Stomach (tissue), 8 donors: ENCODE measurements at regions not wholly inside any gene's neighbourhood (a gene's known extent, or its start where the extent isn't known, plus 50 kb on each side); places are given as distances from the start of the nearest gene placed in this dataset.

Experiments
- DNase-seq, 2 donors: peaks; one replicate each; pipeline versions ENCODE4 v3.0.0 to v3.0.0-alpha.2; 2013 to 2019
- H3K27ac ChIP-seq, 5 donors: fragments of 200-600 bp in 4 of 5; sonication (generic) in 4 of 5; one replicate each; pipeline ENCODE4 v1.5.1; 2013 to 2019; ENCODE audit warnings: mild to moderate bottlenecking in 1 of 5, moderate library complexity in 1 of 5
- H3K27me3 ChIP-seq, 3 donors: fragments of 200-600 bp; sonication (generic); one replicate each; pipeline ENCODE4 v1.5.1; 2017 to 2019; ENCODE audit warnings: mixed run types in 1 of 3
- H3K36me3 ChIP-seq, 4 donors: fragments of 200-600 bp; sonication (generic); 1 replicate in 3 of 4; 2 replicates in 1 of 4; pipeline ENCODE4 v1.5.1; 2016 to 2019
- H3K4me1 ChIP-seq, 4 donors: fragments of 200-600 bp; sonication (generic); one replicate each; pipeline ENCODE4 v1.5.1; 2016 to 2019
- H3K4me3 ChIP-seq, 4 donors: fragments of 200-600 bp; sonication (generic) in 3 of 4; one replicate each; pipeline ENCODE4 v1.5.1; 2016 to 2019; ENCODE audit warnings: mild to moderate bottlenecking in 1 of 4
- H3K9me3 ChIP-seq, 4 donors: fragments of 200-600 bp; sonication (generic); one replicate each; pipeline ENCODE4 v1.5.1; 2016 to 2019
- CTCF ChIP-seq, 7 experiments: fragments of 450-650 bp in 4 of 7; fragments of 200-600 bp in 3 of 7; sonication (generic) in 3 of 7; IDR thresholded peaks; one replicate each; pipeline ENCODE4 v1.5.1; 2016 to 2019; ENCODE audit warnings: antibody characterized with exemption in 7 of 7, control low read depth in 2 of 7, mild to moderate bottlenecking in 1 of 7
- EP300 ChIP-seq: sonication (generic); formaldehyde crosslinking; IDR thresholded peaks from one replicate; pipeline ENCODE4 v1.6.1; 2017; ENCODE audit warnings: antibody characterized with exemption
- POLR2A ChIP-seq, 4 donors: fragments of 450-650 bp; IDR thresholded peaks; one replicate each; pipeline ENCODE4 v1.6.1; 2016; ENCODE audit warnings: antibody characterized with exemption in 4 of 4, control low read depth in 2 of 4, mild to moderate bottlenecking in 1 of 4, moderate library complexity in 1 of 4
- POLR2AphosphoS5 ChIP-seq, 3 donors: sonication (generic); formaldehyde crosslinking; IDR thresholded peaks; one replicate each; pipeline ENCODE4 v1.6.1; 2016; ENCODE audit warnings: antibody characterized with exemption in 3 of 3
- WGBS, 5 donors: extraction: QIAGEN DNeasy Blood & Tissue Kit in 3 of 5; methylation state at CpG; one replicate each; pipeline versions ENCODE4 v1.1.5 to v1.1.7; 2013 to 2018; 5-methylcytosine and 5-hydroxymethylcytosine counted together
- intact Hi-C: fragments of 100-400 bp; cut with DNase I; formaldehyde crosslinking; loops from one replicate; pipeline ENCODE4 v1.15.1; 2023; ENCODE audit warnings: low total_unique reads
- donor health status: healthy with polysubstance abuse.
- donor health status: Bipolar disorder and iron deficiency.
- donor health status: healthy.

- WGBS, 5 donors, result 50 to 70% (median 61%) methylated on average over 1 of the region's 1 CpG; no CpG with 5 or more reads in 1 of the 5 donors
- H3K27me3 ChIP-seq, result no peaks in the 10 kb centered on the region
- intact Hi-C loops, result no loop called here
- H3K4me1 ChIP-seq, result no peaks in the 10 kb centered on the region
- H3K27ac ChIP-seq, result no peak overlapping the region
- no peak for DNase-seq
- H3K9me3 ChIP-seq, result peaks cover 0 to 33% (median 22%) of the 10 kb centered on the region in 4 donors
- H3K36me3 ChIP-seq, result no peaks in the 10 kb centered on the region
- TF ChIP-seq POLR2A (IDR thresholded peaks at IDR 0.05), result no peak
- no peak for TF ChIP-seq CTCF (IDR thresholded peaks at IDR 0.05)
- TF ChIP-seq POLR2AphosphoS5 (IDR thresholded peaks at IDR 0.05), result no peak
- TF ChIP-seq EP300, result no peak
- H3K4me3 ChIP-seq, result no peak overlapping the region
These were observed 480.8 kb upstream of the CTNND2 start for GRCh38 chr5:12385095-12385494.

GRCh38 chr5:12384005-12384404 lies 479.8 kb upstream of the CTNND2 start:
- Histone ChIP-seq H3K27me3 (no peaks in the 10 kb centered on the region), H3K4me1 (no peaks in the 10 kb centered on the region), H3K9me3 (peaks cover 0 to 36% (median 22%) of the 10 kb centered on the region in 4 donors), H3K27ac (no peak overlapping the region), H3K36me3 (no peaks in the 10 kb centered on the region), H3K4me3 (no peak overlapping the region)
- WGBS, 5 donors, result 72 to 87% (median 78%) methylated on average over 3 to 5 of the region's 5 CpGs
- no peak for DNase-seq
- no peak for TF ChIP-seq CTCF (IDR thresholded peaks at IDR 0.05)
- no peak for TF ChIP-seq POLR2AphosphoS5 (IDR thresholded peaks at IDR 0.05)
- no peak for TF ChIP-seq POLR2A (IDR thresholded peaks at IDR 0.05)
- intact Hi-C loops, result no loop called here

- TF ChIP-seq EP300 (no peak), CTCF (IDR thresholded peaks at IDR 0.05) (no peak), POLR2AphosphoS5 (IDR thresholded peaks at IDR 0.05) (no peak), POLR2A (IDR thresholded peaks at IDR 0.05) (no peak)
- 70 to 79% (median 75%) methylated on average over 4 of the region's 4 CpGs for WGBS, 5 donors
- intact Hi-C loops, result no loop called here
These were observed 463.7 kb upstream of the CTNND2 start for GRCh38 chr5:12367973-12368372.

GRCh38 chr5:12360218-12360617 lies 456.0 kb upstream of the CTNND2 start:
- DNase-seq, result no peak
- TF ChIP-seq POLR2A (IDR thresholded peaks at IDR 0.05) (no peak), EP300 (no peak), POLR2AphosphoS5 (IDR thresholded peaks at IDR 0.05) (no peak), CTCF (IDR thresholded peaks at IDR 0.05) (no peak)
- intact Hi-C loops, result no loop called here
- H3K27me3 ChIP-seq, result no peaks in the 10 kb centered on the region
- no peaks in the 10 kb centered on the region for H3K4me1 ChIP-seq
- peaks cover 0 to 10% (median 4%) of the 10 kb centered on the region in 4 donors for H3K9me3 ChIP-seq
- 79 to 97% (median 94%) methylated on average over 1 of the region's 1 CpG for WGBS, 5 donors
- no peak overlapping the region for H3K27ac ChIP-seq
- no peak overlapping the region for H3K4me3 ChIP-seq
- H3K36me3 ChIP-seq, result no peaks in the 10 kb centered on the region

More at GRCh38 chr5:12367973-12368372, 463.7 kb upstream of the CTNND2 start:
- no peak overlapping the region for H3K27ac ChIP-seq
- H3K36me3 ChIP-seq, result no peaks in the 10 kb centered on the region
- no peak overlapping the region for H3K4me3 ChIP-seq
- no peak for DNase-seq
- H3K4me1 ChIP-seq, result no peaks in the 10 kb centered on the region
- H3K27me3 ChIP-seq, result no peaks in the 10 kb centered on the region
- H3K9me3 ChIP-seq, result peaks cover 0 to 6% (median 0%) of the 10 kb centered on the region in 4 donors
